ENCODE measurements at regions not wholly inside any gene's neighbourhood (a gene's known extent, or its start where the extent isn't known, plus 50 kb on each side); places are given as distances from the start of the nearest gene placed in this dataset.
"Not testable (repeated sequence)": the region's sequence is repeated elsewhere in the genome, so short reads cannot be mapped to it uniquely, and the experiment has no call there.

DNA sequence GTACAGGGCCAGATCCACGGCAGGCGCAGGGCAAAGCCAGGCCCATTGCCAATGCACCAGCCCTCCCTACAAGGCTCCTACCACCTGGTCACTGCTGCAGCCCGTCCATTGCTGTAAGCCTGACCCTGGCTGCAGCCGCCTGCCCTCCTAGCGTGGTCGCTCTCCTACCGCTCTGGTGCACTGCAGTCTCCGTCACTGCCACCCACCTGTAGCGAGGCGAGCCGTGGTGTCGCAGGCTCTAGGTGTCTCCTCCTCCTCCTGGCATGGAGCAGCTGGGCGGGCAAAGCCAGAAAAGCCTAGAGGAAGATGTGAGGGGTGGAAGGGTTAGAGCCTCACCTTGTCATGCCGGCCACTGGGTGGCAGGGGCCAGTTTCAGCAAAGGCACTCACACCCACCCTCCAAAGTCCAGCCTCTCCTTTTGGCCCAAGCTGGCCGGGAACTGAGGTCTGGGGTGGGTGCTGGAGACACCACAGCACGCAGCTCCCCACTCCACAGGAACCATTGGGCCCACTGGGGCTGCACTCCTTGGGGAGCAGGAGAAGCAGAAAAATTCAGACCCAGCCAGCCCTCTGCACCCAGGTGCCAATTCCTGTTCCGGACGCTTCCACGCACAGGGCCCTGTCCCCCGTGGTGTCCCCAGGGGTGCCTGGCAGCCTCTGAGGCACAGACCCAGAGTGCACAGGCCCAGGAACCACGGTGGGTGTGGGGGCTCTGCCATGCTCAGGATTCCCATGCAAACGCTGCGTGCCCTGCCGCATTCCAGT, 285.3 kb upstream of the POTEB2 start:
- TF ChIP-seq, protein P1, sequence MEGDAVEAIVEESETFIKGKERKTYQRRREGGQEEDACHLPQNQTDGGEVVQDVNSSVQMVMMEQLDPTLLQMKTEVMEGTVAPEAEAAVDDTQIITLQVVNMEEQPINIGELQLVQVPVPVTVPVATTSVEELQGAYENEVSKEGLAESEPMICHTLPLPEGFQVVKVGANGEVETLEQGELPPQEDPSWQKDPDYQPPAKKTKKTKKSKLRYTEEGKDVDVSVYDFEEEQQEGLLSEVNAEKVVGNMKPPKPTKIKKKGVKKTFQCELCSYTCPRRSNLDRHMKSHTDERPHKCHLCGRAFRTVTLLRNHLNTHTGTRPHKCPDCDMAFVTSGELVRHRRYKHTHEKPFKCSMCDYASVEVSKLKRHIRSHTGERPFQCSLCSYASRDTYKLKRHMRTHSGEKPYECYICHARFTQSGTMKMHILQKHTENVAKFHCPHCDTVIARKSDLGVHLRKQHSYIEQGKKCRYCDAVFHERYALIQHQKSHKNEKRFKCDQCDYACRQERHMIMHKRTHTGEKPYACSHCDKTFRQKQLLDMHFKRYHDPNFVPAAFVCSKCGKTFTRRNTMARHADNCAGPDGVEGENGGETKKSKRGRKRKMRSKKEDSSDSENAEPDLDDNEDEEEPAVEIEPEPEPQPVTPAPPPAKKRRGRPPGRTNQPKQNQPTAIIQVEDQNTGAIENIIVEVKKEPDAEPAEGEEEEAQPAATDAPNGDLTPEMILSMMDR (conservative IDR thresholded peaks at IDR 0.05; ENCODE audit: low read depth, low read length), result not testable (repeated sequence)
- not testable (repeated sequence) for TF ChIP-seq EZH2 (IDR thresholded peaks at IDR 0.05; ENCODE audit: borderline replicate concordance, low read depth, low read length, poor library complexity, severe bottlenecking)
